IPS-18a (cell line): ENCODE measurements at regions not wholly inside any gene's neighbourhood (a gene's known extent, or its start where the extent isn't known, plus 50 kb on each side); places are given as distances from the start of the nearest gene placed in this dataset.

Source experiments
- H3K27ac ChIP-seq: one replicate; pipeline ENCODE4 v1.5.1; 2013; ENCODE audit warnings: low read length
- H3K27me3 ChIP-seq: one replicate; pipeline ENCODE4 v1.6.1; 2013; ENCODE audit warnings: mild to moderate bottlenecking, low read length; ENCODE audit not compliant: control insufficient read depth, insufficient read depth
- H3K36me3 ChIP-seq: one replicate; pipeline ENCODE4 v1.6.1; 2013; ENCODE audit warnings: low read depth, low read length; ENCODE audit not compliant: control insufficient read depth
- H3K4me1 ChIP-seq: one replicate; pipeline ENCODE4 v1.6.1; 2013; ENCODE audit warnings: low read depth, low read length; ENCODE audit not compliant: control insufficient read depth
- H3K4me3 ChIP-seq: one replicate; pipeline ENCODE4 v1.5.1; 2013; ENCODE audit warnings: low read length
- H3K9ac ChIP-seq: one replicate; pipeline ENCODE4 v1.6.1; 2013; ENCODE audit warnings: mild to moderate bottlenecking, low read length, moderate library complexity
- H3K9me3 ChIP-seq: one replicate; pipeline ENCODE4 v1.6.1; 2013; ENCODE audit warnings: low read depth, low read length; ENCODE audit not compliant: control insufficient read depth

DNA sequence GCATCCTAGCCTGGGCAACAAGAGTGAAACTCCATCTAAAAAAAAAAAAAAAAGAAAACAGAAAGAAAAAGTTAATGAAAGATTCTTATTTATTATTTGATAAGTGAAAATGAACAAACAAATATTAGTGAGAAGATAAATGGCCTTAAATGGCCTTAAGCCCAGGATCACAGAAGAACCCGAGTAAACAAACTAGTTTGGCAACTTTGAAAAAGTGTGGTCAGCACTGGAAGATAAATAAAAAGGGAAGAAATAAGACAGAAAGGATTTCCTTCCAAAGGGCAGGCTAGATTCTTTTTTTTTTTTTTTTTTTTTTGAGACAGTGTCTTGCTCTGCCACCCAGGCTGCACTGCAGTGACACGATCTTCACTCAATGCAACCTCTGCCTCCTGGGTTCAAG lies 692.4 kb downstream of the CPS1 start:
- Histone ChIP-seq H3K27me3 (no peaks in the 10 kb centered on the region), H3K27ac (no peak overlapping the region), H3K36me3 (no peaks in the 10 kb centered on the region), H3K9me3 (no peaks in the 10 kb centered on the region), H3K9ac (no peak overlapping the region), H3K4me1 (peaks cover 11% of the 10 kb centered on the region), H3K4me3 (no peak overlapping the region)

DNA sequence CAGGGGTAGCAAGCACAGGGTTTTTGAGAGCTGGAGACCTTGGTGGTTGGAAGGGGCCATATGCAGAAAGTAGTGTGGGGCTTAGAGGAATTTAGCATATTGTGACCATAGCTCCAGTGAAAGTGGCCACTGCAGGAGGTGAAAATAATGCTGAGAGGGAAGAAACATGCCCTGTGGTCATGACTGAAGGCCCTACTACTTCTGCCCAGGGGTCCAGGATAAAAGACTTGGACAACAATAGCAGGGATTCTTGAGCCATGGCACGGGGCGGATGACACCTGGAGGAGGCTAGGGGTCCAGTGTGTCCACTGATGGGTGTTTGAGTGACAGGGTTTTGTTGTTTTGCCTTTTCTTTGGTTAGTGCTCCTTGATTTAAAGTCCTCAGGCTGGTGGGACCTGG lies 694.6 kb downstream of the CPS1 start:
- Histone ChIP-seq H3K27me3 (no peaks in the 10 kb centered on the region), H3K36me3 (no peaks in the 10 kb centered on the region), H3K4me3 (no peak overlapping the region), H3K27ac (no peak overlapping the region), H3K4me1 (peaks cover 11% of the 10 kb centered on the region), H3K9ac (no peak overlapping the region), H3K9me3 (no peaks in the 10 kb centered on the region)

- H3K27ac ChIP-seq: no peak overlapping the region
Measured at GRCh38 chr2:211258646-211259335, 702.4 kb downstream of the CPS1 start.

GRCh38 chr2:211259831-211260476 lies 703.6 kb downstream of the CPS1 start:
- Histone ChIP-seq H3K4me1 (no peaks in the 10 kb centered on the region), H3K9me3 (no peaks in the 10 kb centered on the region), H3K4me3 (no peak overlapping the region), H3K27me3 (no peaks in the 10 kb centered on the region), H3K27ac (no peak overlapping the region), H3K36me3 (no peaks in the 10 kb centered on the region), H3K9ac (no peak overlapping the region)

More at GRCh38 chr2:211258646-211259335, 702.4 kb downstream of the CPS1 start:
- Histone ChIP-seq H3K36me3 (no peaks in the 10 kb centered on the region), H3K4me1 (no peaks in the 10 kb centered on the region), H3K4me3 (no peak overlapping the region), H3K27me3 (no peaks in the 10 kb centered on the region), H3K9me3 (no peaks in the 10 kb centered on the region), H3K9ac (no peak overlapping the region)

DNA sequence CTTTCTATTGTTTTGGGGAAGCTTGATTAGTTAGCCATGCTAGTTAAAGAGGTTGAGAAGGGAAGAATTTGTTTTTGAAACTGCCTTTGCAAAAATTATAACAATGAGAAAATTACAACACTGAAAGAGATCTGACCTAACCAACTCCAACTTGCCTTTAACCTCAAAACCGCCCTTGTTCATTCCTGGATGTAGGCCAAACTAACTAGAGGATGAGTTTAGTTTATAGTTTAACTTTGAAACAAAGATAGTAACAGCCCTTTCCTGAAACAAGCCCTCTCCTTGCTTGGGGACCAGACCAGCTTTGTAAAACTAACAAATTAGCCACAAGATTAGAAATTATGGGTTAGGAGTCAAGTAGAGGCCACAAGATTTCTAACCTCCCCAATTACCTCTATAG lies 713.9 kb downstream of the CPS1 start:
- Histone ChIP-seq H3K27ac (no peak overlapping the region), H3K4me3 (no peak overlapping the region), H3K36me3 (no peaks in the 10 kb centered on the region), H3K4me1 (no peaks in the 10 kb centered on the region), H3K9ac (no peak overlapping the region), H3K9me3 (no peaks in the 10 kb centered on the region), H3K27me3 (no peaks in the 10 kb centered on the region)

DNA sequence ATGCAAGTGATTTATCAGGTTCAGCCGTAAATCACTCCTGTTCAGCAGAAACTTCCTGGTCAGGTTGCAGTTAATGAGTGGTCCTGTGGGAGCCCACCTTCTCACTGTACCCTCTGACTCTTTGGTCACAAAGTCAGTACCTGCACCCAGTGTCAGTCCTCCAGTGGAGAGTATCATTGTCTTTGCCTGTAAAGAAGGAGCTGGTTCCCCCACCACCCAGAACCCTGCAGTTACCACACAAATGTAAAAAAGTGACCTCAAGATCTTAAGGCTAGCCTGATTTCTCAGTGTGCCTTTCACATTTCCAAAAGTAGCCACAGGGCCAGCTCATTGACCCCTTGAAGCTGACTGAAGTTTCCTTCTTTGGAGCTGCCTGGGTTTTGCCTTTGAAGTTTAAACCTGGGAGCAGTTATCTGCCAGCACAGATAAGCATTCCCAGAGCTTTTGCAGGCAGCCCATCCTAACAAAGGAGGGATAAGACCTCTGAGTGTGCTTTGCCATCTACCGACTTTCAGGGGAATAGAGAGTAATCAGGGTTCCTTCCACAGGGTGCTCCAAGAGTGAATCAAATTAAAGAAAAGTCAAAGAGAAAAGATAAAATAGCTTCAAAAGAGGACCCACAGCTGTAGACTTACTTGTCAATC lies 725.2 kb downstream of the CPS1 start:
- Histone ChIP-seq H3K27me3 (no peaks in the 10 kb centered on the region), H3K4me3 (no peak overlapping the region), H3K27ac (no peak overlapping the region), H3K9me3 (no peaks in the 10 kb centered on the region), H3K4me1 (peaks cover 3% of the 10 kb centered on the region), H3K36me3 (no peaks in the 10 kb centered on the region), H3K9ac (no peak overlapping the region)

- no peaks in the 10 kb centered on the region for H3K27me3 ChIP-seq
- H3K9ac ChIP-seq: no peak overlapping the region
- H3K27ac ChIP-seq: no peak overlapping the region
- H3K9me3 ChIP-seq: no peaks in the 10 kb centered on the region
- peaks cover 14% of the 10 kb centered on the region for H3K4me1 ChIP-seq
- no peak overlapping the region for H3K4me3 ChIP-seq
- no peaks in the 10 kb centered on the region for H3K36me3 ChIP-seq
Measured at GRCh38 chr2:211302676-211303075, 746.3 kb downstream of the CPS1 start.

DNA sequence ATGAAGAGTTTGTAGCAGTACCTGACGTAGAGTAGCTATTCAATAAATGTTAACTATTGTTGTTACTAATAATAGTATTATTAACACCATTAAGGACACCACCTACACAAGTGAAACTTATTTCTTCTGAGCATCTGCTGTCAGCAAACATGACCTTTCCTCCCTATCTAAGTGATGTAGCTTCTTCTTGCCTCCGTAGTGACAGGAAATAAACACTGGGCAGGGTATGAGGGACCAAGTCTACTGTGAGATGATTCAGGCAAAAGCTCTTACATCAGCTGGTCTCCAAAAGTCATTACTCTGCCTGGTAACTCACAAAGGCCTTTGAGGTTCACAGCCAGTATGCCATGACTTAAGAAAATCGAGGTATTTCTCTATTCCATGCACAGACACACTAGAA lies 750.5 kb downstream of the CPS1 start:
- no peaks in the 10 kb centered on the region for H3K27me3 ChIP-seq
- no peak overlapping the region for H3K27ac ChIP-seq
- no peak overlapping the region for H3K9ac ChIP-seq
- H3K4me1 ChIP-seq: peaks cover 13% of the 10 kb centered on the region
- no peak overlapping the region for H3K4me3 ChIP-seq
- H3K36me3 ChIP-seq: no peaks in the 10 kb centered on the region
- H3K9me3 ChIP-seq: no peaks in the 10 kb centered on the region
